HL-60 (cell line): ENCODE measurements at regions not wholly inside any gene's neighbourhood (a gene's known extent, or its start where the extent isn't known, plus 50 kb on each side); places are given as distances from the start of the nearest gene placed in this dataset.

Experiments
- DNase-seq, 2 experiments: peaks; one replicate each; pipeline ENCODE4 v3.0.0-alpha.2; 2010 to 2020; ENCODE audit warnings: low read depth in 1 of 2, low spot score in 1 of 2
- H3K27ac ChIP-seq: fragments of 250-450 bp; sonication (Bioruptor Pico); replicated peaks from 2 replicates; pipeline ENCODE4 v1.5.1; 2020; ENCODE audit warnings: mild to moderate bottlenecking, moderate library complexity
- H3K27me3 ChIP-seq: fragments of 250-450 bp; sonication (Bioruptor Pico); 2 replicates; pipeline ENCODE4 v1.5.1; 2021; ENCODE audit warnings: mild to moderate bottlenecking, moderate library complexity; ENCODE audit not compliant: insufficient read depth, poor library complexity, severe bottlenecking
- H3K4me3 ChIP-seq: replicated peaks from 2 replicates; pipeline ENCODE4 v1.5.1; 2011; ENCODE audit warnings: mild to moderate bottlenecking, control low read depth, low read length; ENCODE audit not compliant: insufficient read depth
- GABPA ChIP-seq: IDR thresholded peaks from 2 replicates; pipeline ENCODE4 v1.6.1; 2012; ENCODE audit warnings: low read depth
- POLR2AphosphoS5 ChIP-seq: IDR thresholded peaks from 2 replicates; pipeline ENCODE4 v1.6.1; 2012; ENCODE audit warnings: low read depth
- SPI1 ChIP-seq: IDR thresholded peaks from 2 replicates; pipeline ENCODE4 v1.6.1; 2012; ENCODE audit warnings: low read depth, mild to moderate bottlenecking, borderline replicate concordance
- TF ChIP-seq, protein P1 (sequence below): IDR thresholded peaks from one replicate; pipeline ENCODE4 v1.5.1; 2011; ENCODE audit warnings: low read length, control low read depth, inconsistent platforms; ENCODE audit not compliant: insufficient read depth
- TF ChIP-seq, protein P2 (sequence below): IDR thresholded peaks from 2 replicates; pipeline ENCODE4 v1.6.1; 2012; ENCODE audit warnings: low read depth; ENCODE audit not compliant: insufficient replicate concordance

GRCh38 chr2:149863227-149863626, 275.7 kb upstream of the MMADHC start:
- Histone ChIP-seq H3K27ac (no peak overlapping the region), H3K4me3 (no peak overlapping the region), H3K27me3 (no peaks in the 10 kb centered on the region)
- DNase-seq, result no peak
- no peak for TF ChIP-seq SPI1
- TF ChIP-seq, protein P1, sequence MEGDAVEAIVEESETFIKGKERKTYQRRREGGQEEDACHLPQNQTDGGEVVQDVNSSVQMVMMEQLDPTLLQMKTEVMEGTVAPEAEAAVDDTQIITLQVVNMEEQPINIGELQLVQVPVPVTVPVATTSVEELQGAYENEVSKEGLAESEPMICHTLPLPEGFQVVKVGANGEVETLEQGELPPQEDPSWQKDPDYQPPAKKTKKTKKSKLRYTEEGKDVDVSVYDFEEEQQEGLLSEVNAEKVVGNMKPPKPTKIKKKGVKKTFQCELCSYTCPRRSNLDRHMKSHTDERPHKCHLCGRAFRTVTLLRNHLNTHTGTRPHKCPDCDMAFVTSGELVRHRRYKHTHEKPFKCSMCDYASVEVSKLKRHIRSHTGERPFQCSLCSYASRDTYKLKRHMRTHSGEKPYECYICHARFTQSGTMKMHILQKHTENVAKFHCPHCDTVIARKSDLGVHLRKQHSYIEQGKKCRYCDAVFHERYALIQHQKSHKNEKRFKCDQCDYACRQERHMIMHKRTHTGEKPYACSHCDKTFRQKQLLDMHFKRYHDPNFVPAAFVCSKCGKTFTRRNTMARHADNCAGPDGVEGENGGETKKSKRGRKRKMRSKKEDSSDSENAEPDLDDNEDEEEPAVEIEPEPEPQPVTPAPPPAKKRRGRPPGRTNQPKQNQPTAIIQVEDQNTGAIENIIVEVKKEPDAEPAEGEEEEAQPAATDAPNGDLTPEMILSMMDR, result no peak
- TF ChIP-seq GABPA, result no peak
- TF ChIP-seq, protein P2, sequence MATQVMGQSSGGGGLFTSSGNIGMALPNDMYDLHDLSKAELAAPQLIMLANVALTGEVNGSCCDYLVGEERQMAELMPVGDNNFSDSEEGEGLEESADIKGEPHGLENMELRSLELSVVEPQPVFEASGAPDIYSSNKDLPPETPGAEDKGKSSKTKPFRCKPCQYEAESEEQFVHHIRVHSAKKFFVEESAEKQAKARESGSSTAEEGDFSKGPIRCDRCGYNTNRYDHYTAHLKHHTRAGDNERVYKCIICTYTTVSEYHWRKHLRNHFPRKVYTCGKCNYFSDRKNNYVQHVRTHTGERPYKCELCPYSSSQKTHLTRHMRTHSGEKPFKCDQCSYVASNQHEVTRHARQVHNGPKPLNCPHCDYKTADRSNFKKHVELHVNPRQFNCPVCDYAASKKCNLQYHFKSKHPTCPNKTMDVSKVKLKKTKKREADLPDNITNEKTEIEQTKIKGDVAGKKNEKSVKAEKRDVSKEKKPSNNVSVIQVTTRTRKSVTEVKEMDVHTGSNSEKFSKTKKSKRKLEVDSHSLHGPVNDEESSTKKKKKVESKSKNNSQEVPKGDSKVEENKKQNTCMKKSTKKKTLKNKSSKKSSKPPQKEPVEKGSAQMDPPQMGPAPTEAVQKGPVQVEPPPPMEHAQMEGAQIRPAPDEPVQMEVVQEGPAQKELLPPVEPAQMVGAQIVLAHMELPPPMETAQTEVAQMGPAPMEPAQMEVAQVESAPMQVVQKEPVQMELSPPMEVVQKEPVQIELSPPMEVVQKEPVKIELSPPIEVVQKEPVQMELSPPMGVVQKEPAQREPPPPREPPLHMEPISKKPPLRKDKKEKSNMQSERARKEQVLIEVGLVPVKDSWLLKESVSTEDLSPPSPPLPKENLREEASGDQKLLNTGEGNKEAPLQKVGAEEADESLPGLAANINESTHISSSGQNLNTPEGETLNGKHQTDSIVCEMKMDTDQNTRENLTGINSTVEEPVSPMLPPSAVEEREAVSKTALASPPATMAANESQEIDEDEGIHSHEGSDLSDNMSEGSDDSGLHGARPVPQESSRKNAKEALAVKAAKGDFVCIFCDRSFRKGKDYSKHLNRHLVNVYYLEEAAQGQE, result no peak
- TF ChIP-seq POLR2AphosphoS5, result no peak

DNA sequence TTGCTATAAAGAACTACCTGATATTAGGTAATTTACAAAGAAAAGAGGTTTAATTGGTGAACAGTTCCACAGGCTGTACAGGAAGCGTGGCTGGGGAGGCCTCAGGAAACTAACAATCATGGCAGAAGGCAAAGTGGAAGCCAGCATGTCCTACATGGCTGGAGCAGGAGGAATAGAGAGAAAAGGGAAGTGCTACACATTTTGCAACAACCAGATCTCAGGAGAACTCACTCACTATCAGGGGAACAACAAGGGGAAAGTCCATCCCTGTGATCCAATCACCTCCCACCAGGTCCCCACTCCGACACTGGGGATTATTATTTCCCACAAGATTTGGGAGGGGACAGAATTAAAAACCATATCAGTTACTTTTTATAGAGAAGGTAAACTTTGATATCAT, 273.5 kb upstream of the MMADHC start:
- H3K4me3 ChIP-seq, result no peak overlapping the region
- peak; percentile 31 to 38 for DNase-seq
- peak overlapping the region; percentile 51 for H3K27ac ChIP-seq
- TF ChIP-seq SPI1 (peak; percentile 92), GABPA (no peak)
- H3K27me3 ChIP-seq, result no peaks in the 10 kb centered on the region

DNA sequence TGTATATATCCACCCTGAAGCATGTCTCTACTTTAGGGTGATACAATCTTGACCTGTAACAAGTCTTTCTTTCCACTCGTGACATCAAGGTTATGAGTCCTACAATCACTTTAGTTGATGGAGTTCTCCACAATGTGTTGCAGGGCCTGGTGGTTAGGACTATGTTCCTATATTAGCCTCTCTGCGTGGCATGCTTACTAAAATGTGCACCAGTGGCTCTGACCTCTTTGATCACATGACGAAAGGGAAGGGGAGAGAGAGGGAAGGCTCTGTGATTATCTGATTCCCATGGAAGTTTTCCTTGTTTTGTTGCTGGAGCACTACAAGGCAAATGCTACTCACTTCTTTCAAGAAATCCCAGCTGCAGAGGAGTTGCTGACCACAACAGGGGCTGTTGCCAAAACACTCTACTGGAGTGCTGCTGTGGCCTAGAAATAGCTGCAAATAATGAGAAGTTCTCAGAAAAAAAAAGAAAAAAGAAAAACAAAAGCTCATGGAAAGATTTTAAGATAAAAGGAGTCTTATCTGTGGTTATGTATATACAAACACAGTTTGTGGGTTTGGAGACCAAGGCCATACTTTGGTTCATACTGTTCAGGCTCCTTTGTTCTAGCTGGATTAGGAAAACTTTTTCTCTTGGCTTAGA, 272.8 kb upstream of the MMADHC start:
- H3K27me3 ChIP-seq, result no peaks in the 10 kb centered on the region
- peak in 1 of 2 experiments; percentile 6 for DNase-seq
- no peak overlapping the region for H3K4me3 ChIP-seq
- no peak for TF ChIP-seq GABPA
- TF ChIP-seq, protein P1, result no peak
- TF ChIP-seq SPI1, result no peak
- TF ChIP-seq, protein P2, result no peak
- TF ChIP-seq POLR2AphosphoS5, result no peak
- H3K27ac ChIP-seq, result peak overlapping the region; percentile 54

DNA sequence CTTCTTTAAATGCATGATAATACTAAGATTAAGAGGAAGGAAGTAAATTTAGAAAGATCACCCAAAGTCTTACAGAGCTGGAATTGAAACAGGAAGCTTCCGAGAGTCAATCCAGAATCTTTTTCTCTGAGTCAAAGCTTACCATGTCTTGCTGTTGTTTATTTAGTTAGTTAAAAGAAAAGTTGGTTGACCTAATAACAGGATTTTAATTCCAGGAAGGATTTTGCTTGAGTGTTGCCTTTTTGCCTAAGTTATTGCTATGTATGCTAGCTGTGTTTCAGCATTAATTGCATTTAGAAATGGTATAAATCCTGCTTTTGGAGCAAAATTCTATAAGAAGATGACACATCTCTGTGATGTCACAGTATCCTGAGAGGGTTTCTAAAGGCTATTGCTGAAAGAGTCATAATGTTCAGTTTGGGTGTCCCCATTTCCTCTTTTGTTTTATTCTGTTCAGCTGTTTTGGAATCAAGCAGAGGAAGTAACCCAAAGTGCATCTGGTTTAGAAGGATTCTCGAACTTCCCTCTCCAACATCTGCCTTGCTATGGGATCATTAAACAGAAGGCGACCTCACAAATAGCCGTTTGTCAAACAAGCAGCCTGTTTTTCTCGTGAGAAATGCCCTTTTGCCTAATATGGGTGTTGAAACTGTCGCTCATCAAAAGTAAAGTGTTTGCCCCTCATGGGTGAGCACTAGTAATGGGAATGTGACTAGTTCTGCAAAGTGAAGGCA, 271.5 kb upstream of the MMADHC start:
- DNase-seq, result peak; percentile 65 to 85
- H3K27me3 ChIP-seq, result no peaks in the 10 kb centered on the region
- TF ChIP-seq POLR2AphosphoS5 (peak; percentile 61), SPI1 (peak; percentile 92), GABPA (no peak)
- H3K27ac ChIP-seq, result peak overlapping the region; percentile 73
- H3K4me3 ChIP-seq, result no peak overlapping the region
